ENCODE measurements at regions not wholly inside any gene's neighbourhood (a gene's known extent, or its start where the extent isn't known, plus 50 kb on each side); places are given as distances from the start of the nearest gene placed in this dataset.

DNA sequence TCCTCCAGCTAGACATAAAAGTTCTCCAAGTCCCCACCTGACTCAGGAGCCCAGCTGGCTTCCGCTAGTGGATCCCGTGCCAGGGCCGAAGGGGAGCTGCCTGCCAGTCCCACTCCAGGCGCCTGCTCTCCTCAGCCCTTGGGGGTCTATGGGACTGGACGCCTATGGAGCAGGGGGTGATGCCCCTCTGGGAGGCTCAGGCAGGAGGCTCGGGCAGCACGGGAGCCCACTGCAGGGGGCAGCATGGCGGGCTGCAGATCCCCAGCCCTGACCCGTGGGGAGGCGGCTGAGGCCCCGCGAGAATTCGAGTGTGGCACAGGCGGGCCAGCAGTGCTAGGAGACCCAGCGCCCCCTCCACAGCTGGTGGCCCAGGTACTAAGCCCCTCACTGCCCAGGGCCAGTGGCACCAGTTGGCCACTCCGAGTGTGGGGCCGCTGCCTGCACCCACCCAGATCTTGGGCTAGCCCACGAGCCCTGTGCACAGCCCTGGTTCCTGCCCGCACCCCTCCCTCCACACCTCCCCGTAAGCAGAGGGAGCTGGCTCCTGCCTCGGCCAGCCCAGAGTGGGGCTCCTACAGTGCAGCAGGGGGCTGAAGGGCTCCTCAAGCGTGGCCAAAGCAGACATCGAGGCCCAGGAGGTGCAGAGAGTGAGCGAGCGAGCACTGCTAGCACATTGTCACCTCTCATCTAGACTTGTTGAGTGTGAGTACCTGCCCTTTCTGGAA lies 221.3 kb upstream of the NSMCE3 start:
- DNase-seq = no peak

DNA sequence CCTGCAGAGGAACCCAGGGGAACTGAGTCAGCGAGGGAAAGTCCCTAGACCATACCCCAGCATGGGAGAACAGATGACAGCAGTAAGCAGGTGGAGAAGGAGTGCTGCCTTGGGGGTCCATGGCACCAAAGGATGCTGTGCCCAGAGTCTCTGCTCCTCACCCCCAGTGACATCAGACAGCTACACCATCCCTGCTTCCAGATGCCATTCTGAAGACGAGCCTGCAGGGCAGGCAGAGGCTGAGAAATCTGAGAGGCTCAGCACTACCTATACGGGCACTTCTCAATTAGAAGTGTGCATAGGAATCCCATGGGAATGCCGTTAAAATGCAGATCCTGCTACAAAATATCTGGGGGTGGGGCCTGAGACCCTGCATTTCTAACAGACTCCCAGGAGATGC lies 211.3 kb upstream of the NSMCE3 start:
- no peak for DNase-seq

DNA sequence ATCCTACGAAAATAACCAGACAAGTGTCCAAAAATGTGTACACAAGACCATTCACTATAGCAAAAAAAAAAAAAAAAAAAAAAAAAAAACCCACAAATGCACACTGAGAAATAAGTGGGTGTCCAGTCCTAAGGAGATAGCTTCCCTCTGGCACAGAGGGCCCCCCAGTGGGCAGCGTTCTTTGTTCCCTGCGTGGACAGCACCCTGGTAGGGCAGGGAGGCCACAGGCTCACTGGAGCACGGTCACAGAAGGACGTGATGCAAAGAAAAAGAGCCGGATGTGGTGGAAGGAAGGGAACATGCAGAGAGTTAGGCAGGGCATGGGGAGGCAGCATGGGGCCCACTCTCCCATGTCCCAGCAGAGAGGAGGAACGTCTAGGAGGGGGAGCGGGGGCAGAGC lies 210.7 kb upstream of the NSMCE3 start:
- no peak for DNase-seq

- DNase-seq = no peak
Measured at GRCh38 chr15:29477256-29477655, 207.6 kb upstream of the NSMCE3 start.

DNA sequence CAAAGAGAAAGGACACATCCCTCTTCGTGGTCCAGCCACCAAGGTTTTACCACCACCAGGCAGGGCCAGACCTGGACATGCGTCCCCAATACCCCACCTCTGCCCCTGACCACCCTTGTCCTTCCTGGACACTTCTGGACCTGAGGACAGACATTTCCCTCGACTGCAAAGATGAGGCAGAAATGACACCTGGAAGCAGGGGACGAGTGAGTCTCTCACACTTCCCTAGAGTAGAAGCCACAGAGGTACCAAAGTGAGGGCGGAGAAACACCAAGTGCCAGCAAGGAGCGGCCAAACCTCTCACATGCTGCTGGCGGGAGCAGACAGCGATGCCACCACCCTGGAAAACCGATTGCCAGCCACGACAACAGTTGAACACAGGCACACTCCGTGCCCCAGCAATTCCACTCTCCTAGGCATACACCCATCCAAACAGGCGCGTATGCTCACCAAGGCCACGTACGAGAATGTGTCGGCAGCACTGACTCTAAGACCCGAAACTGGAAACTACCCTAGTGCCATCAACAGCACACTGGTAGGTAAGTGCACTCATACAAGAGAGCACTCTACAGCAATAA lies 207.0 kb upstream of the NSMCE3 start:
- DNase-seq = no peak

DNA sequence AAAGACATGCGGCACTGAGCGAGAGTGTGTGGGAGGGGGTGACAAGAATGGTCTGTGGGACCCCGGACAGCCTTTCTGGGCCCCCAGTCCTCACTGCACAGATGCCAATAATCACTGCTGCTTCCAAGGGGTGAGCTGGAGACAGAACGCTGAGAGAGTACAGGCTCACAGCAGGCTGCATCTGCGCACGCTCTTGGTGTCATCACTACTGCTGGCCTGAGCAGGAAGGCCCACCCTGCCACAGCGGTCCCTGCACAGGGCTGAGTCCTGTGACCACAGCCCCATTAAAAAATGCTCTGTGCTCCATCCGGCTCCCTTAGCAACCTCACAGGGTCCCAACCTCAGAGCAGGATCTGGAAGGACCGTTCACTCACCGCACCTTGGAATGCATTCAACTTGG lies 205.5 kb upstream of the NSMCE3 start:
- DNase-seq = no peak

DNA sequence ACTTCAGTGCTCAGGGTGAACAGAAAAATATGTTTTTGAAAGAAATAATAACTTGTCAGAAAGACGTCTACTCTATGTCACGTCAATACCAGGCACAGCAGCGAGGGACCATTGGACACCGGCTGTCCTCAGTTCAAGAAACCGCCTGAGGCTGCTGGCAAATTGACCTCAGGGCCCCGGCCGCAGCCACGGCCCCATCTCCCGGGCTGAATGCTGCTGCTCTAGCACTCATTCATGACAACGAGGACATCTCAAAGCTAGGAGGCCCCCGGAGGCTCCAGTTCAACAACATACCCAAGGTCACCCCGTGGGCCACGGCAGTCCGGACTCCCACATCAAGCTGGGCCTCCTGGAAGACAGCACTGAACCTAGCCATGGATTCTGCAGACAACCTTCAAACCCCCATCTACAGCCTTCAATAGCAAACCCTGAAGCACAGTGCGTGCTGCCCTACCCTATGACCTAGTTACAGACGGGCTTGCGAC lies 204.0 kb upstream of the NSMCE3 start:
- no peak for DNase-seq

DNA sequence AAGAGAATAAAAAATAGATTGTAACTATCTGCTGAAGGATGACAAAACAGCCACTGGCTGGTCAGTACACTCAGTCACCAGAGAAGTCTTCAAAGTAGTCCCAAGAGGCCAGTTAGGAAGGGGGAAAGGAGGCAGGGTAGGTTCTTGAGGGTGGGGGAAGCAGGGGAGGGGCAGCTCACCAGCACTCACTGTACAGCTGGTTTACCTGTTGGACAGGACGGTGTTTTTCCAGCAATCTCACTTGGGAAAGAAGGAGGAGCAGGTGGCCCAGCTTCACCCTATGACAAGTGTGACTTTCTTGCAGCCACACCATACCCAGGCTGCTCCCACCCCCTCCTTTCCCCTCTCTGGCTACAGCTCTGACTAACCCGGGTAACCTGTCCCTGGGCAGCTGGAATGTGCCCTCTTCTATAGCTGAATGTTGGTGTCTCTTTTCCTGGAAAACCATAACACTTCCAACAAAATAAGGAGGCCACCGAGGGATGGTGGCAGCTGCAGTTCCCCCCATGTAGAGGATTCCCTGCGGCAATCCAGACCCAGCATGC lies 203.4 kb upstream of the NSMCE3 start:
- DNase-seq = no peak

GRCh38 chr15:29471757-29472156 lies 202.1 kb upstream of the NSMCE3 start:
- DNase-seq = no peak

DNA sequence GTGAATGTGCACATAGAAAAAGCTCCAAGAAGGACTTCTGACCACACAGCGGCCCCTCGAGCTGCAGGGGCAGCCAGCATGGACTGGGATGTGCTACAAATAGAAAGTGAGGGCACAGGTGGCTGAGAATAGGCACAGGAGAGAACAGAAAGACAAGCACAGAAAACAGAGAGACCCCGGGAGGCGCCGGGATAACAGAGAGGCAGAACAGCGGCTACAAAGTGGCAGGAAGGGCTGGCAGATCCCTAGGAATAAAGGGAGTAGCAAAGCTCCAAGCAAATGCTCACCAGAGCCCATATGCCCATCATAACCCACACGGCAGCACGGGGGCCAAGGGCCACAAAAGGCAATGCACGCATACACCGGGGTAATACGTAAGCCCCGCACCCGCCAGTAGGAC lies 201.7 kb upstream of the NSMCE3 start:
- DNase-seq = no peak

DNA sequence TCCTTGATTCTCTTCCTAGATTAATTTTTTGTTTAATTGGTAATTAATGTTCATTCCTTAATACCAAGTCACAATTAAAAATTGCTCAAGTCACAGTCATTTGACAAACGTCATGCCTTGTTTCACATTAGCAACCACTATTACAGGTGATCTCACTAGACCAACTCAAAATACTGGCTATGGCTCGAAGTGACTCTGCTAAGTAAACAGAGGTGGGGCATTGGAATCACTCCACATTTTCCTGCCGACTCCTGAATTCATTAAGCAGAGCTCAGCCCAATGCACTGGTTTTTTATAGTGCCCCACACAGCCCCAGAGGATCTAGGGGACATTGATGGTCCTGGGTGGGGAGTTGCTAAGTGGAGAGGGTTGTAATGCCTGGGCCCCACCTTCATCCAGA lies 201.2 kb upstream of the NSMCE3 start:
- DNase-seq = no peak

GRCh38 chr15:29470311-29470710 lies 200.7 kb upstream of the NSMCE3 start:
- no peak for DNase-seq

GRCh38 chr15:29468899-29469298 lies 199.3 kb upstream of the NSMCE3 start:
- DNase-seq = no peak

- no peak for DNase-seq
Measured at GRCh38 chr15:29467091-29467490, 197.5 kb upstream of the NSMCE3 start.

DNA sequence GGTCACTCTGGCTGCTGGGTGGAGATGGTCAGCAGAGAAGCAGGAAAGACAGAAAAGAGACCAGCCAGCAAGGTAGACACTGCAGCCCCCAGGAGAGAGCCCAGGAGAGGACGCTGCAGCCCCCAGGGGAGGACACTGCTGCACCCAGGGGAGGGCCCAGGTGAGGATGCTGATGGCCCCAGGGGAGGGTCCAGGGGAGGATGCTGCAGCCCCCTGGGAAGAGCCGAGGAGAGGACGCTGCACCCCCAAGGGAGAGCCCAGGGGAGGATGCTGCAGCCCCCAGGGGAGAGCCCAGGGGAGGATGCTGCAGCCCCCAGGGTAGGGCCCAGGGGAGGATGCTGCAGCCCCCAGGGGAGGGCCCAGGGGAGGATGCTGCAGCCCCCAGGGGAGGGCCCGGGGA lies 196.7 kb upstream of the NSMCE3 start:
- DNase-seq = no peak

DNA sequence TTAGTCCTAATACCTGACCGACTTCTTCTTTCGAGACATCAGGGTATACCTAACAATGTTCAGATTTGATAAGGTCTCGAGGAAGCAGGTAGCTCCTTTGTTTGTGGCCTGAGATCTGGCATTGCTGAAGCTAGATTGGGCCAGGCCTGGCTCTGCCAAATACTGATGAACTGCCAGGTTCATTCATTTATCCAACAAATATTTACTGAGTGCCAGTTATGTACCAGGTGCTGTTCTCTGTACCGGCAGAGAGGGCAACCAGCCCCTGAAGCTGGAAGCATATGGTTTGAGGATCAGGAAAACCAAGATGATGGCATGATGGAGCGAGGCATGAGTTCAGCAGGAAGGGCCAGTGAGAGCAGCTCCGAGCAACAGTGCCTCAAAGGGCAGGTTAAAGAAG lies 196.2 kb upstream of the NSMCE3 start:
- DNase-seq = no peak

GRCh38 chr15:29465196-29465595 lies 195.6 kb upstream of the NSMCE3 start:
- DNase-seq = no peak

GRCh38 chr15:29461877-29462276 lies 192.3 kb upstream of the NSMCE3 start:
- DNase-seq = no peak

- DNase-seq = no peak
Measured at GRCh38 chr15:29458361-29458760, 188.7 kb upstream of the NSMCE3 start.

DNA sequence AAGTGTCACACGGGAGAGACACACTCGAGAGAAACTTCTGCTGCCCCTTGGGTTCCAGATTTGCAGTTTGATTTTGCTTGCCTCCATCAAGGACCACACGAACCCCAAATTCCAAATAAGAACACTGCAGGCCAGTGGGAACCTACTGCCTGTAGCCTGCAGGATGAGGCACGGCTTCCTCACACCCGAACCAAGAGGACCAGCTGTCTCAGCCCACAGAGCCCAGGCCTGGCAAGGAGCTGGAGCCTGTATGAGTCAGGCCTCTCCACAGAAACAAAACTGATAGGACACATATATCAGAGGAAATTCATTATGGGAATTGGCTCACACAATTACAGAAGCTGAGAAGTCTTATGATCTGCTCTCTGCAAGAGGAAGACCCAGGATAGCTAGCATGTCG lies 188.1 kb upstream of the NSMCE3 start:
- DNase-seq = no peak

GRCh38 chr15:29456964-29457363 lies 187.3 kb upstream of the NSMCE3 start:
- DNase-seq = no peak

DNA sequence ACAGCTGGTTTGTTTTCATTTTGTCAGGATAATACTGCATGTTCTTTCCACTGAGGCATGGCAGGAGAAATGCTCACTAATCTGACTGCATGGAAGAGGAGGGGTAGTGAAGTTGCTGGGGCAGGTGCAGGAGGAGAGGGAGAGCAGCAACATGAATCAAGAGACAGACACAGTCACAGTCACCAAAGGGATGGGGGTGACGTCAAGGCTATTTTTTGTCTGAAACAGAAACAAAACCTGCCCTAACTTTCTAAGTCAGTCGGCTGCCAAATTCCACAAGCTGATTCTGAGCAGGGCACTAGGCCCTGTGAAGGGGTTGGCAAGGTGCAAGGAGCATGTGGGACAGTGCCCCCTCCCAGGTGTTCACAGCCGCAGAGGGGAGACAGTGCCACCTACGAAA lies 186.6 kb upstream of the NSMCE3 start:
- DNase-seq = no peak

DNA sequence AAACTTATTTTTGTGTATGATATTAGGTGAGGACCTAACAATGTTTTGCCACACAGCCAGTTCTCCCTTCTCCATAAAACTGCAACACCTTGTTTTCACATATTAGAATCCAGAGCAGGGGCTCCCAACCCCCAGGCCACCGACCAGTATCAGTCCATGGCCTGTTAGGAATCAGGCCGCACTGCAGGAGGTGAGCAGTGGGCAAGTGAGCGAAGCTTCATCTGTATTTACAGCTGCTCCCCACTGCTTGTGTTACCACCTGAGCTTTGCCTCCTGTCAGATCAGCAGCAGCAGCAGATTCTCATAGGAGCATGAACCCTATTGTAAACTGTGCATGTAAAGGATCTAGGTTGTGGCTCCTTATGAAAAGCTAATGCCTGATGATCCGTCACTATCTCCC lies 185.9 kb upstream of the NSMCE3 start:
- no peak for DNase-seq

DNA sequence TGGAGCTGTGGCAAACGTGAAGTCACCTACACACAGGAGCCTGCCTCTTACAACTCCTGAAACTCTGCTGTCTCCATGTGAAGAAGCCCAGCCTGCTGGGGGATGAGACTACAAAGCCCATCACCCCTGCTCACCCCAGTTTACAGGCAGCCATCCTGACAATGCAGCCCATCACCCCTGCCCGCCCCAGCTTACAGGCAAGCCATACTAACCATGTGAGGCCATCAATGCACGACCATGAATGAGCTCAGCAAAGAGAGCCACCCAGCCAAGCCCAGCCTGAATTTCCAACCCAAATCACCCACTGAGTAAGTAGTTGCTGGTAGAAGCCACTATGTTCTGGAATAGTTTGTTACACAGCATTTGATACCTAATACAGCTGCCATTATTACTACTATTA lies 185.4 kb upstream of the NSMCE3 start:
- DNase-seq = no peak

GRCh38 chr15:29454506-29454905 lies 184.9 kb upstream of the NSMCE3 start:
- DNase-seq = no peak

All from NCI-H2107 (cell line).